ENCODE measurements at regions not wholly inside any gene's neighbourhood (a gene's known extent, or its start where the extent isn't known, plus 50 kb on each side); places are given as distances from the start of the nearest gene placed in this dataset.
"Not testable (repeated sequence)": the region's sequence is repeated elsewhere in the genome, so short reads cannot be mapped to it uniquely, and the experiment has no call there.

GRCh38 chr21:14613486-14614224 is 67.5 kb upstream of the SAMSN1 start:
- no peak overlapping the region for H3K4me3 ChIP-seq
- no peak for TF ChIP-seq CTCF (IDR thresholded peaks at IDR 0.05)
- no peak overlapping the region for H3K27ac ChIP-seq
- no peak for DNase-seq (ENCODE audit: low spot score)

DNA sequence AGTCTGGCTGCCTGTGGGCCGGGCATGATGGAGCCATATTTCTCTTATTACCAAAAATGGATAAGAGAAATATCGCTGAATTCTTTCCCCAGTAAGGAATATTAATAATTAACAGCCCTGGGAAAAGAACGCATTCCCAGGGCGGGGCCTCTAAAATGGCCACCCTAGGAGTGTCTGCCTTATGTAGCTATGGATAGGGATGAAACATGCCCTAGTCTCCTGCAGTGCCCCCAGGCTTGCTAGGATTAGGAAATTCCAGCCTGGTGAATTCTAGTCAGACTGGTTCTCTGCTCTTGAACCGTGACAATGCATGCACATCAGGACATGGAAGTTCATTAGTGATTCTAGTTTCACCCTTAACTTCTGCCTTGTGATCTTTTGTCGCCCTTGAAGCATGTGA is 64.0 kb upstream of the SAMSN1 start:
- H3K27ac ChIP-seq; DNase-seq (ENCODE audit: low spot score); H3K4me3 ChIP-seq: not testable (repeated sequence)

DNA sequence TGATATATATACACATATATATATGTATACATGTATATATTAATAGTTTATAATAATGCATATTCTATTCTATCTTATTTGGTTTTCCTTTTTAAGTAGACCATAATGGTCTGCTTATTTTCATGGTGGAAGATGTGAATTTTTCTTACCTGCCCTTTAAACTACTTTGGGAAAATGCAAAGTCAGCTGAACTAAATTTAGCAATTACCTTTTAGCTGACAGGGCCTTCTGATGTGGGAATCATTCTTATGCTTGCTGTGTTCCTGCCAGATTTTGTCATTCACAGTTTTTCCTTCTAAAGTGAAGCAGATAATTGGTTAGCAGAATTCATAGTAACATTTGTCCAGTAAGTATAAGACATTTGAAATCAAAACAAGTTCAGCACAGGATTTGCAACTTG is 63.2 kb upstream of the SAMSN1 start:
- DNase-seq (ENCODE audit: low spot score) = no peak
- Histone ChIP-seq H3K4me3 (no peak overlapping the region), H3K27ac (no peak overlapping the region)
- TF ChIP-seq CTCF (IDR thresholded peaks at IDR 0.05) = no peak

- H3K4me3 ChIP-seq = no peak overlapping the region
- TF ChIP-seq CTCF (IDR thresholded peaks at IDR 0.05) = no peak
- H3K27ac ChIP-seq = no peak overlapping the region
- DNase-seq (ENCODE audit: low spot score) = no peak
Observed at GRCh38 chr21:14607262-14607661, 61.1 kb upstream of the SAMSN1 start.

- no peak for TF ChIP-seq CTCF (IDR thresholded peaks at IDR 0.05)
- no peak overlapping the region for H3K4me3 ChIP-seq
- H3K27ac ChIP-seq = no peak overlapping the region
- DNase-seq (ENCODE audit: low spot score) = no peak
Observed at GRCh38 chr21:14603202-14603601, 57.1 kb upstream of the SAMSN1 start.

GRCh38 chr21:14602382-14602958 is 56.4 kb upstream of the SAMSN1 start:
- no peak for TF ChIP-seq CTCF (IDR thresholded peaks at IDR 0.05)
- peak overlapping the region; percentile 31 for H3K4me3 ChIP-seq
- no peak overlapping the region for H3K27ac ChIP-seq
- DNase-seq (ENCODE audit: low spot score) = no peak

DNA sequence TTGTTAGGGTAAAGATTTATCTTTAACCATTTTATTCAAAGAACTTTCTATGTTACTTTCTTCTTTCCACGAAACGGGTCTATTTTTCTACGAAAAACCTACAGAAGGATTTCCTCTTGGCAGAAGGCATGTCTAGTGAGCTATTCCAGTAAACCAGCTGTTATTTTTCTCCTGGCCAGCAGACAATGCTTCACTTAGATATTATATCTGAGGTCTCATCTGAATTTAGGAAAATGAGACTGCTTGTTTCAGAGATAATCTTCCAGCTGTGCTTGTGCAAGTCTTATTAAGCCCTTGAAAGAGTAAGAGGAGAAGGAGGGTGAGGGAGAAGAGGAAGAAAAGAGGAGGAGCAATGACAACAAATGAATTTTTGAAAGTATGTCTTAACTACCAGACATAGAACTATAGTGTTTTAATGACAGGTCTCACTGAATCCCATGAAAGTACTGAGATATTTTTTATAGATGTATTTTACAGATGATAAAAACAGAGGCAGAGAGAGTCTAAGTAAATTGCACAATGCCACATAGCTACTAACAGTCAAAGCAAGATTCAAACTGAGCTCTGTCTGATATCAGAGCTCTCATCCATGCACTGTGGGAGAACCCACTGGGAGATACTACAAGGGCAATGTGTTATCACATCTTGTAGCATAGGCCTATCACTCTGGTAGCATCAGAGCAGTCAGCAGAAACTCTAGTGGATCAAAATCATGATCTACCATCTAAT is 54.6 kb upstream of the SAMSN1 start:
- no peak overlapping the region for H3K27ac ChIP-seq
- no peak for DNase-seq (ENCODE audit: low spot score)
- TF ChIP-seq CTCF (IDR thresholded peaks at IDR 0.05) = no peak

More for the DNA sequence above, 54.6 kb upstream of the SAMSN1 start:
- no peak overlapping the region for H3K4me3 ChIP-seq

All from coronary artery (tissue), 2 donors.